GM12891 (cell line): ENCODE measurements at regions not wholly inside any gene's neighbourhood (a gene's known extent, or its start where the extent isn't known, plus 50 kb on each side); places are given as distances from the start of the nearest gene placed in this dataset.

Experiments used
- POLR2A ChIP-seq: IDR thresholded peaks from 2 replicates; pipeline ENCODE4 v1.6.1; 2011; ENCODE audit warnings: low read depth, low read length, control low read depth
- POLR2AphosphoS5 ChIP-seq: IDR thresholded peaks from 2 replicates; pipeline ENCODE4 v1.6.1; 2011; ENCODE audit warnings: low read depth, low read length, control low read depth
- POU2F2 ChIP-seq: IDR thresholded peaks from 2 replicates; pipeline ENCODE4 v1.6.1; 2011; ENCODE audit warnings: low read depth, mild to moderate bottlenecking, control low read depth, low read length, moderate library complexity
- TAF1 ChIP-seq: IDR thresholded peaks from 2 replicates; pipeline ENCODE4 v1.6.1; 2011; ENCODE audit warnings: low read depth, low read length, control low read depth

DNA sequence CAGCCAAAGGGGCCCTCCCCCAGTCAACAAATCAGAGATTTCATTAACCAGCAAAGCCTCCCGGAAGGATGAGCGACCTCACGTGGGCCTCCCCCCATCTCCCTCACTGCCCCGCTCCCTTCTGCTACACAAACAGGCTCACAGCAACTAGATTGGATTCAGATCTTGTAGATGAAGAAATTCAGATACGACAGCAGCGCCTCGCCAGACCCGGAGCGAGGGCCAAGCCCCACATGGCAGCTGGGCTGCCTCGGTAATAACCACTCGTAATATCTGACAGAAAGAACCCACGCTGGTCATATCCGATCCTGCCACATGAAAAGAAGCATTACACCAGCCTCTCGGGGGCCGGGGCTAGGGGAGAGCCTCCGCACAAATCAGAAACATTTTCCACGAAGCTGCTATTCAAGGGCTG lies 581.3 kb downstream of the BCOR start:
- no peak for TF ChIP-seq POLR2A
- TF ChIP-seq POLR2AphosphoS5 = no peak
- TF ChIP-seq TAF1 = no peak
- TF ChIP-seq POU2F2 = no peak
